Dendritic cell treated with granulocyte-macrophage colony-stimulating factor and Interleukin-4, amounts not matched to agents 40 ng/mL and 50 ng/mL, for 4 days (primary cell): ENCODE measurements at regions not wholly inside any gene's neighbourhood (a gene's known extent, or its start where the extent isn't known, plus 50 kb on each side); places are given as distances from the start of the nearest gene placed in this dataset.
A peak's percentile ranks its signal among the peaks of the same experiment; 100 is the strongest.
"Not testable (repeated sequence)": the region's sequence is repeated elsewhere in the genome, so short reads cannot be mapped to it uniquely, and the experiment has no call there.

Source experiments
- H3K27ac Mint-ChIP-seq: one replicate; pipeline ENCODE4 v1.8.0; 2022; ENCODE audit warnings: mild to moderate bottlenecking, mixed read lengths
- H3K27me3 Mint-ChIP-seq: one replicate; pipeline ENCODE4 v1.8.0; 2022; ENCODE audit warnings: mild to moderate bottlenecking, mixed read lengths
- H3K36me3 Mint-ChIP-seq: one replicate; pipeline ENCODE4 v1.8.0; 2022; ENCODE audit warnings: low read depth, mixed read lengths
- H3K4me1 Mint-ChIP-seq: one replicate; pipeline ENCODE4 v1.8.0; 2022; ENCODE audit warnings: low read depth, mixed read lengths
- H3K4me3 Mint-ChIP-seq: one replicate; pipeline ENCODE4 v1.8.0; 2022; ENCODE audit warnings: mild to moderate bottlenecking, moderate library complexity, mixed read lengths
- H3K9me3 Mint-ChIP-seq: one replicate; pipeline ENCODE4 v1.8.0; 2022; ENCODE audit warnings: mixed read lengths
- intact Hi-C: fragments of 100-400 bp; cut with micrococcal nuclease; formaldehyde crosslinking; loops from one replicate; pipeline ENCODE4 v1.15.0; 2022

- intact Hi-C loops, H3K36me3 Mint-ChIP-seq, H3K27ac Mint-ChIP-seq, H3K4me1 Mint-ChIP-seq, H3K4me3 Mint-ChIP-seq, H3K9me3 Mint-ChIP-seq, H3K27me3 Mint-ChIP-seq: not testable (repeated sequence)
Observed at GRCh38 chr1:146530958-146531357, 302.1 kb upstream of the NOTCH2NLA start.

DNA sequence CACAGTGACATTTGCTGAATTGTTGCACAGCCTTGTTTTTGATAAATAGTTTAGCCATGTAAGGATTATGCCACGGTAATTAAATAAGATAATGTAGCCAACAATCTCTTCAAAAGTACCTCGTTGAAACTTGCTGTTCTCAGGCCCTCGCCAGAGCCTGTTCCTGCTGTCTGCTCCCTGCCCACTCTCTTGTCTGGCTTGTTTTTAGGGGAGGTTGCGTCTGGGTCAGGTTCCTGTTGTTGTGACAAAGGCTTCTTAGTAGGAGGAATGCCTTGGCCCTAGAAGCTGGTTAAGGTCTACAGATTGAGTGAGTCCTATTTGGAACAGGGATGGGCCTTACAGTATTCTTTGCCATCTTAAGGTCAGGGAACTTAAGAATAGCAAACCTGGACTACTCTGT is 294.0 kb upstream of the NOTCH2NLA start:
- H3K4me1 Mint-ChIP-seq, H3K9me3 Mint-ChIP-seq, intact Hi-C loops, H3K27me3 Mint-ChIP-seq, H3K4me3 Mint-ChIP-seq, H3K36me3 Mint-ChIP-seq, H3K27ac Mint-ChIP-seq: not testable (repeated sequence)

GRCh38 chr1:146522345-146522744 is 293.5 kb upstream of the NOTCH2NLA start:
- not testable (repeated sequence) for H3K4me1 Mint-ChIP-seq

DNA sequence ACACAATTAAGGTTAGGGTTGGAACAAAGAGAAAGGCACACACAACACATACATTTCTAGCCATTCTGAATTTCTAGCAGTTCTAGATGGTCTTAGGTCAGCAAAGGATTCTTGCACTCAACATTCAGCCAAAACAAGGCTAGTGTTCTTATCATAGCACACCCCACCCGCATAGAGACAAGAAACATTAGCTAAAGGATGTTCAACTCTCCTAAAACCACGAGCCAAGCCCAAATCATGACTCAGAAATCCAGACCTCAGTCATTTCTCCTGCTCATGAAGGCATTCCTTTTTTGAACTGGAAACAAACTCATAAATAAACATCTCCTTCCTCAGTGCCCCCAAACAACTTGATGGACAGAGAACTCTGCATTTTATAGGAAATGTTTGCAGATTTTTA is 293.0 kb upstream of the NOTCH2NLA start:
- H3K27me3 Mint-ChIP-seq, intact Hi-C loops, H3K27ac Mint-ChIP-seq, H3K4me1 Mint-ChIP-seq, H3K4me3 Mint-ChIP-seq, H3K9me3 Mint-ChIP-seq, H3K36me3 Mint-ChIP-seq: not testable (repeated sequence)

More at GRCh38 chr1:146522345-146522744, 293.5 kb upstream of the NOTCH2NLA start:
- H3K27me3 Mint-ChIP-seq, H3K27ac Mint-ChIP-seq, H3K9me3 Mint-ChIP-seq, H3K36me3 Mint-ChIP-seq, intact Hi-C loops, H3K4me3 Mint-ChIP-seq: not testable (repeated sequence)

- intact Hi-C loops, H3K4me3 Mint-ChIP-seq, H3K36me3 Mint-ChIP-seq, H3K4me1 Mint-ChIP-seq, H3K9me3 Mint-ChIP-seq, H3K27me3 Mint-ChIP-seq, H3K27ac Mint-ChIP-seq: not testable (repeated sequence)
Observed at GRCh38 chr1:146513754-146514153, 284.9 kb upstream of the NOTCH2NLA start.

DNA sequence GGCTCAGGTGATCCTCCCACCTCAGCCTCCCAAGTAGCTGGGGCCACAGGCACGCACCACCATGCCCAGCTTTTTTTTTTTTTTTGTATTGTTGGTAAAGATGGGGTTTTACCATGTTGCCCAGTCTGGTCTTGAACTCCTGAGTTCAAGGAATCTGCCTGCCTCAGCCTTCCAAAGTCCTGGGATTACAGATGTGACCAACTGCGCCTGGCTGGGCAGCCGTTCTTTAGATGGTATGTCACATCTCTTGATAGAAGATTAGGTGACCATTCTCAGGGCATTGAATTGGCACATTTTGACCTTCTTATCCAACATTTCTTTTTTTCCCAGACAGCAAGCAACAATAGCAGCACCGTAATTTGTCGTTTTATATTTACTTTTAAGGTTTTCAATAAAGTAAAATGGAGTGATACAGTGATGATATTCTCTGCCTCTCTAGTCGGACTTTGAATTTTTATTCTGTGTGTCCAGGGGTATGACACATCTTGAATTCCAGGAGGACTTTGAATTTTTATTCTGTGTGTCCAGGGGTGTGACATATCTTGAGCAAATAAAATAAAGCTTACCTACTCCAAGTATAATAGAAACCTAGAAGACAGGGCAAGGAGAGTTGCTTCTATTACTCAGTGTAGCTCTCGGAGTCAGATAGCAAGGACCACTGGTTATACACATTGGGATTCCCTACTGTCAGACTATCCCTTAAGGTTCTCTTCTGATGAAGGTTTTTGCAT is 282.4 kb upstream of the NOTCH2NLA start:
- H3K4me3 Mint-ChIP-seq, H3K9me3 Mint-ChIP-seq, intact Hi-C loops, H3K27ac Mint-ChIP-seq, H3K27me3 Mint-ChIP-seq, H3K36me3 Mint-ChIP-seq, H3K4me1 Mint-ChIP-seq: not testable (repeated sequence)

DNA sequence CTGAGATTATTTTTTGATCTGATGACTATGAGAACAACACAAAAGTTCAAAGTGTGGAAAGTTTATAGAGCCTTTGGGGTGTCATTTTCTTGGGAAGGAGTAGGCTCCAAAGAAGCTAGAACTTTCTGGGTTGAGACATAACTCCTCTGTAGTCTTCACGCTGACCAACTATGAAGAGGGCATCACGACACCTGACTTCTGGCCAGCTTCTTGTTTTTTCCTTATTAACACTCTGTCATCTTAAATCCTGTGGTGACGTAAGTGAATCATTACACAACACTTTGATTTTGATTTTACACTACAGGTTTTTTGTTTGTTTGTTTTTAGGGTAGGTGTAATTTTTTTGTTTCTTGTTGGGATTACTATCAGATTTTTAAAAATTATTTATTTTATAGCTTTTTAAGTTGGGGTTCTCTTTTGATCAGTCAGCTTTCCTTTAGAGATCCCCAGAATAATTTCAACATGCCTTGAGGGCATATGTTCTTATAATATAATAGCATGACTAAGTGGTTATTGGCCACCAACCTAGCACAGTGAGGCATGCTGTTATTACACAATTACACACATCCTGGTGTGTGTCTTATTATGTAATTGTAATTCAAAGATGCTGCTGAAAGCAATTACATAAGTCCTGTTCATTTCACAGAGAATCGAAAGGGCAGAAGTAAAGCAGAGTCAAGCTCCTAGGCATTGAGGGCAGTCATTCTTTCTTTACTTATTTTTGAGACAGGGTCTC is 281.6 kb upstream of the NOTCH2NLA start:
- H3K27me3 Mint-ChIP-seq, H3K27ac Mint-ChIP-seq, H3K36me3 Mint-ChIP-seq, intact Hi-C loops, H3K4me3 Mint-ChIP-seq, H3K9me3 Mint-ChIP-seq, H3K4me1 Mint-ChIP-seq: not testable (repeated sequence)

DNA sequence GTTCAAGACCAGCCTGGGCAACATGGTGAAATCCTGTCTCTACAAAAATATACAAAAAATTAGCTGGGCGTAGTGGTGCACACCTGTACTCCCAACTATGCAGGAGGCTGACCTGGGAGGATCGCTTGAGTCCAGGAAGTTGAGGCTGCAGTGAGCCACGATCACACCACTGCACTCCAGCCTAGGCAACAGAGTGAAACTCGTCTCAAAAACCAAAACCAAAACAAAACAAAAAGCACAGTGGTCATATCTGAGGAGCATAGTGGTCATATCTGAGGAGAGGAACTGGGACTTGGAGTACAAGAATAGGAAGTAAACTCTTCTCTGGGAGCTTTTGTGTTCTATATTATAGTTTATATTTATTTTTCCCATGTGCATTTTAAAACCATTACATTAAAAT is 275.3 kb upstream of the NOTCH2NLA start:
- H3K27me3 Mint-ChIP-seq = not testable (repeated sequence)

DNA sequence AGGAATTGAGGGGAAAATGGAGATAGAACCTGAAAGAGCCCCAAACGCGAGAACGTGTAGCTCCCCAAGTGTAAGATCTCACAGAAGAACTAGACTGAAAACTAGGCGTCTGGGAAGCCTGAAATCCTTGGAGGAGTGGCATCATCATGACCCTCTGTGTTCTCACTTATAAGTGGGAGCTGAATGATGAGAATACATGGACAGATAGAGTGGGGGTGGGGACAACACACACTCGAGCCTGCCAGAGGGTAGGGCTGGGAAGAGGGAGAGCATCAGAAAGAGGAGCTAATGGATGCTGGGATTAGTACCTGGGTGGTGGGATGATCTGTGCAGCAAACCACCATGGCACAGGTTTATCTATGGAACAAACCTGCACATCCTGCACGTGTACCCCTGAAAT is 258.7 kb upstream of the NOTCH2NLA start:
- H3K4me3 Mint-ChIP-seq, H3K36me3 Mint-ChIP-seq, H3K4me1 Mint-ChIP-seq, H3K9me3 Mint-ChIP-seq, H3K27me3 Mint-ChIP-seq, H3K27ac Mint-ChIP-seq, intact Hi-C loops: not testable (repeated sequence)

More for the DNA sequence above, 275.3 kb upstream of the NOTCH2NLA start:
- H3K4me1 Mint-ChIP-seq, H3K9me3 Mint-ChIP-seq, H3K36me3 Mint-ChIP-seq, intact Hi-C loops, H3K27ac Mint-ChIP-seq, H3K4me3 Mint-ChIP-seq: not testable (repeated sequence)

GRCh38 chr1:146487155-146487554 is 258.3 kb upstream of the NOTCH2NLA start:
- H3K27ac Mint-ChIP-seq, H3K4me1 Mint-ChIP-seq, H3K27me3 Mint-ChIP-seq, intact Hi-C loops, H3K4me3 Mint-ChIP-seq, H3K9me3 Mint-ChIP-seq, H3K36me3 Mint-ChIP-seq: not testable (repeated sequence)

GRCh38 chr1:146486300-146487014 is 257.6 kb upstream of the NOTCH2NLA start:
- peak overlapping the region; percentile 35 for H3K4me3 Mint-ChIP-seq
- H3K9me3 Mint-ChIP-seq, H3K27ac Mint-ChIP-seq, intact Hi-C loops, H3K36me3 Mint-ChIP-seq, H3K27me3 Mint-ChIP-seq, H3K4me1 Mint-ChIP-seq: not testable (repeated sequence)

- H3K27ac Mint-ChIP-seq, H3K4me3 Mint-ChIP-seq, H3K4me1 Mint-ChIP-seq, intact Hi-C loops, H3K9me3 Mint-ChIP-seq, H3K36me3 Mint-ChIP-seq, H3K27me3 Mint-ChIP-seq: not testable (repeated sequence)
Observed at GRCh38 chr1:146484195-146484594, 255.4 kb upstream of the NOTCH2NLA start.

GRCh38 chr1:146479188-146479587 is 250.4 kb upstream of the NOTCH2NLA start:
- H3K4me3 Mint-ChIP-seq, intact Hi-C loops, H3K9me3 Mint-ChIP-seq, H3K4me1 Mint-ChIP-seq, H3K27ac Mint-ChIP-seq, H3K36me3 Mint-ChIP-seq, H3K27me3 Mint-ChIP-seq: not testable (repeated sequence)

DNA sequence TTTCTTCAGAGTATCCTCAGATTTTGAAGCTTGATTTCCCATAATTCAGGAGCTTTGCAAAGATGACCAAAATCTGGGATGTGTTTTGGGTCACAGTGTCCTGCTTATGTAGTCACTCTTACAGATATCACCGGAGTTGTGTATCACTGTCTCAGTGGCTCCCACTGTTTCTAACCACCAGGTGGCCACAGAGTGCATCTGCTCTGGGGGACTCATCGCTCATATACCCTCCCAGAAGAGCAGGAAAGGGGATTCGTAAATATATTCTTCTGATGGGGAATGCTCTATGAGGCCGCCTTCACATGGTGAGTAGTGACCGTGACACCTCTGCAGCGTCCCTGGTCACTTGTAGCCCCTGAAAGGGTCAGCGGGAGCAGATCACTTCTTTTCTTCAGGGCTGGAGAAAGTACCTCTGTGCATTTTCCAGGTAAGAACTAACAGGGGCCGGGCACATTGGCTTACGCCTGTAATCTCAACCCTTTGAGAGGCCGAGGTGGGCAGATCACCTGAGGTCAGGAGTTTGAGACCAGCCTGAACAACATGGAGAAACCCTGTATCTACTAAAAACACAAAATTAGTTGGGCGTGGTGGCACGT is 249.4 kb upstream of the NOTCH2NLA start:
- H3K27me3 Mint-ChIP-seq, intact Hi-C loops, H3K9me3 Mint-ChIP-seq: not testable (repeated sequence)

More for the DNA sequence above, 249.4 kb upstream of the NOTCH2NLA start:
- not testable (repeated sequence) for H3K36me3 Mint-ChIP-seq, H3K4me3 Mint-ChIP-seq, H3K4me1 Mint-ChIP-seq, H3K27ac Mint-ChIP-seq
